HG02938 (cell line): ENCODE measurements at regions not wholly inside any gene's neighbourhood (a gene's known extent, or its start where the extent isn't known, plus 50 kb on each side); places are given as distances from the start of the nearest gene placed in this dataset.

Experiments used
- ATAC-seq: cut with Tn5 transposase; IDR thresholded peaks from one replicate; pipeline ENCODE4 v1.9.1; 2021; ENCODE audit warnings: mild to moderate bottlenecking, moderate library complexity; ENCODE audit not compliant: unreplicated experiment

DNA sequence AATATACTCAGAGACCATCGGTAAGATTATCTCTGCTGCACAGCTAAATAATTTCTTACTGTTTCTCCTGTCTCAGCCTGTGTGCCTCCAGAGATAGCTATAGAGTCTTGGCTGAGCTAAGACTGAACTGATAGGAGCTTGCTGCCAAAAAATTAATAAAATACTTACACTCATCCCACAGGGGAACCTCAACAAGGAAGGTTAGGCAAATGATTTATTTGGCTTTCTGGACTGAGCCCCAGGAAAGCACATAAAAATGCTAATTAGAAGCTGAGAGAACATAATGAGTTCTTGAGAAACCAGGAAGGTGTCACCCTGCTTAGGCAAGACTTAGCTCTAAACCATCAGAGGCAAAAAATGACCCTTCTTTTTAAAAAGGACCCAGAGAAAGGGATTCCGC, 534.5 kb downstream of the TNS3 start:
- ATAC-seq, result no peak

DNA sequence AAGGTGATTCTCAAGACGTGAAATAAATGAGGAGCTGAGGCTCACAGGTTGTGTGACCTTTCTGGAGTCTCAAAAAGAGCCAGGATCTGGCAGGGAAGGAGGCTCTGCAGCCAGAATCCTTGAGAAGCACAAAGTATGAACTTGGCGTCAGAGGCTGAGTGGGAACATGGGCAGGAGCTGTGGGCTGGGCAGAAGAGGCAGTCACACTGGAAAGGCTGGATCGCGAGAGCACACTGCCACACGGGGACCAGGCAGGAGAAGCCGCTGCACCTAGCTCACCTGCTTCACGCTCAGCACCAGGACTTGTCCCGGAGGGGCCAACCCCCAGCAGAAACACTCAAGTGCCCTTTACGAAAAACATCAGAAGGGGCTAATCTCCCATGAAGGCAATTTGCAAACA, 535.0 kb downstream of the TNS3 start:
- ATAC-seq, result no peak

DNA sequence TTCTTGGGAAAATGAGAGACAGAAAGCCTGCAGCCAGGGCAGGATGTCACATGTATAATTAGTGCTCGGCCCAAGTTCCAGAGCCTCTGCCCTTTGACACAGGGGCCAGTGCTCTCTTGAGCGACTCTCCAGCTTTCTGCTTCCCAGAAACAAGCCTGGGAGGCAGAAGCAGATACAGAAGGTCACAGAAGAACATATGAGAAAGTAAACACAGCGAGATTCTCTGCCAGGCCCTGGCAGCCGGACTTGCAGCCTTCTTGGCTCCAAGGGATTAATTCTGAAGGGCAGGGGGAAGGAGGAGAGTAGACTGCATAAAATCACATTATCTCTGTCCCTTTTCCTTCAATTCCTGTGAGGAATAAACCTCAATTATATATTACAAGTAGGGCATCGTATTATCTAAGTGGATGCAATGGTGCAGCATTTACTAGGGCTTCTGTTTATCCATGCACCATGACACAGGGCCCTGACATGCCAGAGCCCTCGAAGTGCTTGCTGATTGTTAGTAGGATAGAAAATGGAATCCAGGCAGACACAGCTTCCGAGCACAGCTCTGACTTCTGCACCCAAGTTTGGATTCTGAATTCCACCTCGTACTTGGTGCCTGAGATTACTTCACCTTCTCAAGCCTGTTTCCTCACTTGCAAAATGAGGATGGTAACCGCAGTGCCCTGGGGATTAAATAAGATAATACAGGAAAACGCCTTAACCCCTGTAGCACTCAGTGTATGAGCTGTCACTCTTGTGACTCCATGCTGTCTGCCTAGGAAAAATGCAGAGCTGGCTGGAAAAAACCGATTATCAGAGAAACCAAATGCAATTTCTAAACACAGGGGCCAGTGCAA, 536.5 kb downstream of the TNS3 start:
- ATAC-seq, result no peak

DNA sequence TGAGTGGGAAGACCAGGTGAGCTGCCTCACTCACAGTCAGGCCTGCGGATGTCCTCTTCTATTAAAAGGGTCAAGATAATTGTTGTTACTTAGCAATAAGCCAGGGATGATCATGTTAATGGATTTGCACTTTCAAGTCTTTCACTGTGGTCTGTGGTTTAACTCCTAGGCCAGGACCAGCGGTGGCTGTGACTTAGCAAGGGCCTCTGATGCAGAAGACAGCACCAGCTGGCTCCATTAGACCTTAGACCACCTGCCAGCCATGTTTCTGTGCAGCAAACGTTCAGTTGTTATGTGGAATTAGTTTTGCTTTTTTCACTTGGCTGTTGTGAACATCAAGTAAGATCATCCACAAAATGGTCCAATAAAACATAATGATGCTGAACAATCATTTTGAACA, 537.3 kb downstream of the TNS3 start:
- no peak for ATAC-seq

DNA sequence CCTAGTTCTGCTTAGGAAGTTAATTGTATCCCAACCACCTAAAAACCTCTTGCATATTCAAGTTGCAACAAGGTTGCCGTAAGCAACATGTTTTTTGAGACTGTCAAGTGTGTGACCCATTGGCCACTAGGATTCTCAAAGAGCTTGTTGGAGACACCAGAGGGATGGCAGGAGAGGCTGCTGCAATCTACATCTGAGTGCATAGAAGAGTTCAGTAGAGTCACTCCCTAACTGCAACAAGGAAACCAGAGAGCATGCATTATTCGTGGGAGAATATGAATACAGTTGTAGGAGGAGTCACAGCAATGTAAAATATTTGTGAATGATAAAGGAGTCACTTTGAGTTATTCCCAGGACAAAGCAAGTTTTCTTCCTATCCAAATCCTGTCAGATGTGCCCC, 538.6 kb downstream of the TNS3 start:
- no peak for ATAC-seq

DNA sequence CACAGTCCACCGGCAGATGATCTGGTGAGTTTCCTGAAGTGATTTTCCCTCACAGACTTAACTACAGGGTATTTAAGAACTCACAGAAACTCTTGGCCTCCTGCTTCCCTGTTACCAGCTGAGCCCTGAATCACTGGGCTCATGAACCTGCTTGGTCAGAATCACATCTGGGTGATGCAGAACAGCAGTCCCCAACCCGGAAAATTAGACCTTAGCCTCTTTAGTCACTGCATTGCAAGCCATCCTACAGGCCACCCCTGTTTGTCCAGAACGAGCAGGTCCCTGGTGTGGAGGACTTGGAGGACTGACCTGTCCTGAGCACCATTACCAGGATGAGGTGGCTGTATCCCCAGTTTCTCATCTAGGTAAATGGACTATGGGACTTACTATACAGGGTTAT, 539.2 kb downstream of the TNS3 start:
- ATAC-seq, result no peak

DNA sequence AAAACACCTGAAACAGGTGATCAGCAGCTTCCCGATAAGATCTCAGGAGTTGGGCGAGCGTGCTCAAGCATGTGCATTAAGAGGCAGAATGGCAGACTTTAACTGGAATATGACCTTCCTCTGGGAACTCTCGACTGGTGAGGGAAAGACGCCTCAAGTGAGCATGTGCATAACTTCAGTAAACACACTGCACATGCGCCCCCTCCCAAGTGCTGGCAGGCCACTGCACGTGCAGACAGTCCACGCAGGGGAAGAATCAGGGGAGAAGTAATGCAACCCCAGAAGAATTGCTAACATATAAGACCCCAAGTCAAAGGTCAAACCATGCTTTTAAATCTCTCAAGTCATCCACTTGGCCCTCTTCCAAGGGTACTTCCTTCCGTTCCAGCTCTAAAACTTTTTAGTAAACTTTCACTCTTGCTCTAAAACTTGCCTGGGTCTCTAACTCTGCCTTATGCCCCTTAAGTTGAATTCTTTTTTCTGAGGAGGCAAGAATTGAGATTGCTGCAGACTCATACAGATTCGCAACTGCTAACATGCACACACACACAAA, 541.0 kb downstream of the TNS3 start:
- no peak for ATAC-seq

DNA sequence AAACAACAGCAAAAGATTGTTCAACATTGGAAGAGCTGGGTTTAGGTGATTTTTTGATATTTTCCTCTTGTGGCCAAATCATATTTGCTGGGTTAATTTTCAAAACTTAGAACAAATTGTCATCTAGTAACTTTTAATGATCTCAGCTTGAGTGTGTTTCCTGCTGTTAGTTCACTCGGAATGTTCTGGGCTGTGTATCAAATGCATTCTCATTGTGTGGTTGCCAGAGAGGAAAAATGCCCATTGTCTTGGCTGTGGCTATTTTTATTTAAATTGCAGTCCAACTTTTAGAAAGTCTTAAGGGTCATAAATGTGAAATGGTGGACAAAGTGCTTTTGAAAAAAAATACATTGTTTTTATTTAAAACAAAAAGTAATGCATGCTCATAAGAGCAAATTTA, 542.0 kb downstream of the TNS3 start:
- ATAC-seq, result no peak

DNA sequence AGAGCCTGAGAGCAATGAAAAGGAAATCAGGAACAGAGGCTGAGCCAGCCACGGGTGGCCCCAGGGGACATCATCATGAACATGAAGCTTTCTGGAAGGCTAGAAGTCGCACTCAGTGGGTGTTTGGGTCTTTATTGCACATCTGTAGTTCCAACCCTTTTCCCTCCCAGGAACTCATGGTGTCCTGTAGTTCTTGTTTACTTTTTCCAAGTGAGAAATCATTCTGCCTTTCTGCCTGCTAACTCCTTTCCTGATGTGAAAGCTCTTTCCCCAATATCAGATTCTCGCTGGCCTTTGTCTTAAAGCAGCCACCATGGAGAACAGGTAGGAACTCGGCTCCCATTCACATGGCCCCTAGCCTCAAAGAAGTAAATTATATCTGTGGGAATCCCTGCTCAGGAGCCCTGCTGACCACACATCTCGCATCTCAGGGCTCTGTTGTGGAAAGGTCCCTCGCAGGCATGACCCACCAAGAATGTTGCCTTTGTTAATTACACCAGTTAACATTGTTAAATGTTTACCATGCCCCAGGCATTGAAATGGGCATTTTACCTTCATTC, 542.7 kb downstream of the TNS3 start:
- no peak for ATAC-seq

DNA sequence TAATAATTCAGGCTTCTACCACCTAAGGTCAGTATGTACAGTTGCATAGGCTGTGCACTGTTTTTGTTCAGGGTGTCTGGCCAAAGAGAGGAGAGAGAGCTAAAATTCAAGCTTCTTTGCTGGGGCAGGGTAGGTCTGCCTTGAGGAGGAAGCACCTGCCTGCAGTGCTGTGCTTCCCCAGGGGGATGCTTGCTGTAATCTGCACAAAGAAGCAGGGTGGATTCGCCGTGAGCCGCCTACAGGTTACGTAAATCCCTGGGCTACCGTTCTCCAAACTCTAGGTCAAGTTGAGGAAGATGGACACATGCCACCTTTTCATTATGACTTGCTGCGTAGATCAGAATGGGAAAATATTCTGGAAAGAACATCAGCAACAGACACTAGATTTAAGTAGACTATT, 543.3 kb downstream of the TNS3 start:
- no peak for ATAC-seq

DNA sequence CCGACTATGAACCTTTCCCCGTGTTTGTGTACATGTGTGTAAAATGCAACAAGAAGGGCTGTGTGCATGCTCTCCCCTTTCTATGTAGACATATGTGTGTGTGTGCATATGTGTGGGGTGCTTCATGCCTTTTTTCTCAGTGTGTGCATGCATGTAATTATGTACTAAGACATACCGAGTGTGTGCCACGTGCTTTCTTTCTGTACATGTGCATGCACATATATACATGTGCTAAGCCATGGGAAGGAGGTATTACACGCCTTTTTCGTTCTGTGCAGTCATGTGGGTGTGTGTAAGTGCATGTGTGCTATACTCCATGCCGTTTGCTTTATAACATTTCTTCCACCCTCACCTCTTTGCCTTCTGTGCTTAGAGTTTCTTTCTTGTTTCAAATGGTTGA, 544.3 kb downstream of the TNS3 start:
- ATAC-seq, result no peak

DNA sequence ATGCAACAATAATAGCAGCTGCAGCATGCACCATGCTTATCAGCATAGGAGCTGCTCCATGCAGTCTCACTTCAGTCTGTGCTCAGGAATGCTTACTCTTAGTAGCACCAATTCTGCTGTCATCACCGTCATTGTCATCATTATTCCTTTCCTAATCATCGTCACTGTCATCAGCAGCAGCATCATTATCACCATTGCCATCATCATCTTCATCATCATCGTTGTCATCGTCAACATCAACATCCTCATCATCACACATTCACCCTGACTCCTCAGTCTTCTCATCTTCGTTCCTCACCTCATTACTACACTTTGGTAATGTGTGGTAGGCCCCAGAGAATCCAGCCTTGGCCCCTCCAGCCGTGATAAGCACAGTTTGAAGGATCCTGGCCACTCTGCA, 545.0 kb downstream of the TNS3 start:
- ATAC-seq, result no peak

DNA sequence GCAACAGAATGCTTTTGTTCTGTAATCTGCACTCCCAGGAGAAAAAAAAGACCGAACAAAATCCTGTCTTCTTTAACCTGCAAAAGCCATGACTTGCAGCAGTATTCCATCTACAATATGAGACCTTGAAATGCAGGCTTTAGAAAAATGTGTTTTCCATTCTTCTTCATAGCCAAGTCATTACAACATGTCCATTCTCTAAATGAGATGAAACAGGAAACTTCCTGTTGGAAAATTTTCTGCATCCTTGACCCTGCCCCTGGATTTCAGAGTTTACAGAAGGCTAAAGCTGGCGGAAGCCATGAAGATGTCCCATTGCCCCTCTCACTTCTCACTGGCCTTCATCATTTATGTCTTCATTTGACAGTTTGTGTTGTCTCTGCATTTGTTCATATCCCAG, 546.4 kb downstream of the TNS3 start:
- no peak for ATAC-seq

DNA sequence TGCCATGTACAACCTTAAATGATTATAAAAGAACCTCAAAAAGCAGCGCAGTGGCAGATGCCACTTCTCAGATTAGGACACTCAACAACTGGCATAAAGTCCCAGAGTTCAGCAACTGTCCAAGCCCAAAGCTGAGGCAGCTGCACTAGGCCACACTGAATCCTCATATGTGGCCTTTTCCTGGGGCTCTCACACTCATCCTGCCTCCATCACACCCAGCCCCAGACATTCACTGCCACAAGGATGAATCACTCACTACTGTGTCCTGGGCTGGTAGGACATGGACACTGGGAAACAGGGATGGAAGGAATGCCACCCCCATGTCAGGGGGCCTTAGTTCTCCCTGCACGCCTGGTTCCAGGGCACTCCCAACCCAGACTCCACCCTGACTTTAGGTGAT, 547.7 kb downstream of the TNS3 start:
- ATAC-seq, result no peak

DNA sequence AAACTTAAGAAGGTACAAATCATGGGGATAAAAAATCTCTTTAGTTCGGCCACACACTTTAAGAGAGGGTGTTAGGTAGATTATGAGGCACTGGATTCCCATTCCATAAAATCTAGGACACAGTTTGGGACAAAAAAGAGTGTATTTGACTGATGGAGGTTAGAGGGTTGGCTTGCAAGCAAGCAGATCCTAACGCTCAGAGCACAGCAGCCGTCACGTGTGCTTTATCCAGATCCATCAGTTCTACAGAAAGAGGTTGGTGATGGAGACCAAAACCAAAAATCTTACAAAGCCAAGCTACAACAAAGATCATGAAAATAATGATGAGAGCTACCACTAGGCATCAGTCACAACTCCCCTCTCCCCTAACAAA, 549.4 kb downstream of the TNS3 start:
- ATAC-seq, result no peak

DNA sequence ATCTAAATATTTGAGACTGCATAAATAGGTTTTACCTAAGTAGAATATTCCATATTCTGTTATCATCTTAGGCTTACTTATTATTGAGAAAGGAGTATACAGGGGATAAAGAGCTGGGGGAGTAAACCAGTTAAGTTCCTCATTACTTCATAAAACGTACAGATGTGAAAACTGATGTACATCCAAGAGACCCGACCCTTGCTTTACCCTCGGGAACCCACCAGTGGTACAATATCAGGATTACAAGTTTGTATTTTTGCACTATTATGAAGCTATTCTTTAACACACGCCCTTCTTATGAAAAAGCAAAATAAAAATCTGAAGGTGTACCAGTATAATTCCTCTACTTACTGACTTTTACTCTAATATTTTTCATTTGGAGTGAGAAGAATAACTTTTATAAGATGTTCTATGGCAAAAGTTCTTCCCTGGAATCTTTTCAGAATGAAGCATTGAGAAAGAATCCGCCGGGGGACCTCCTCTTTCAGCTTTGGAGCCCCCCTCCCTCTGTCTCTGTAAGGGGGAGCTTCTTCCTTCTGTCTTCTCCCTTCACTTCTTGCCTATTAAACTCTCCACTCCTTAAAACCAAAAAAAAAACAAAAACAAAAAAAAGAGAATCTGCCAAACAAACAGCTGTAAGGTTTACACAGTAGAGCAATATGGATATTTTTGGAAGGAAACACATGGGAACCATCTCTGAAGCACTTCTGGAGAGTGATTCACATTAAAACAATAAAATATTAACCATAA, 550.0 kb downstream of the TNS3 start:
- ATAC-seq, result no peak

DNA sequence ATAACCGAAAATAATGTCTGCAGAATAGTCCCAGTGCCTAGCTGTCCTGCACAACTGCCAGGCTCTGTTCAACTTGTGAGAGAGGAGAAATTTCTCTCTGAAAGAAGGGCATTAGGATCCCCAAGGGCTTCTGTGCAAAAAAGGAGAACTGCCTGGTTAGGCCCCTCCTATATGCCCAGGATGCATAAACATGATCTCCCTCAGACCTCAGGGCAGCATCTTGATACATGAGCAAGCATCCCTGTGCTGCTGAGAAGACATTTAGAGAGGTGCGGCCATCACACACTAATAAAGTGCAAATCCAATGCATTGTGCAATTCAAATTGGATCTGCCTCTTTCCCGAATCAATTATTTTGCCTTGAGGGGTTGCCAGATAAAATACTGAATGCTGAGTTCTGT, 553.6 kb downstream of the TNS3 start:
- no peak for ATAC-seq

DNA sequence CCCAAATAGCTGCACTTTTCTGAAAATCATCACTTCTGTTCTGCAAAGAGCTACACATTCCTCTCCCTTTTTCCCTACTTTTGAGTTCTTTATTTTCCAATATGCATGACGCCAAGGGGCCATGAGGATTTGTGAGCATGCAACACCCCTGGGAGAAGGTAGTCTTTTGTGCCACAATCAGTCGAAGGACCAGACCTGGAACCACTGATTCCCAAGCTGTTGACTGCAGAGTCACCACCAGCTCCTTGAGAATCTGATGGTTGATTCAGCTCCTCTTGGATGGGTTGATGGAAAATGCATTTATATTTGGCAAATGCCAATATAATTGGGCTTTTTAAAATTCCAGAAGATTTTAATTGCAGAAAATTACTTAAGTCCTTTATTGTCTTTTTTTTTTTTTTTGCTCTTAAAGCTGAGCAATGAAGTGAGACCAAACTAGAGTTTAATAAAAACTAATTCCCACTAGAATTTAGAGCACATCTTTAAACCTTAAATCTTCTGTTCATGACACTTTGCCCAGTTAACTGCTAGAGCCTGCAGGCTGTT, 554.1 kb downstream of the TNS3 start:
- ATAC-seq, result no peak

DNA sequence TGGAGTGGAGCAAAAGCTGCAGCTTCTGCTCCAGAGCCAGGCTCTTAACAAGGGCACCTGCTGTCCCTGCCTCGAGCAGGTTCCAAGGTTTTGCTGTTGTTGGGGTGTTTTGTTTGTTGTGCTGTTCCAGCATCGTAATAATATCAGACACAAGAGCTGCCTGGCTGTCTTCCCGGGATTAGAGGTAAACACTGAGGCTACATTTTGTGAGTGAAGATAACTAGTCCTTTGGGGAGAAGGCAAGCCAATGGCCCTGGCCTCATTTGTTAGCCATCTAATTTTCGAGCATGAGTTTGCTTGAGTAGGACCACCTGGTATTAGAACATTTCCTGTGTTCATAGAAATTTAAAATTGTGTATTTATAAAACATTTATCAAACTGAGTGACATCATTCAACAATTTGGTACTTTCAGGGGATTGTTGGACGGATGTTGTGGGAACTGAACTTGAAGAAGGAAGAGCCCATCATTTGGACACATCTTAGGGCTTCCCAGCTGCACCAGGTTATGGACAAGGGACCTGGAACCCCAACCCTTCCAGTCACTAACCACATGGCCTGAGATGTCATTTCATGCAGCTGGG, 555.0 kb downstream of the TNS3 start:
- ATAC-seq, result no peak

DNA sequence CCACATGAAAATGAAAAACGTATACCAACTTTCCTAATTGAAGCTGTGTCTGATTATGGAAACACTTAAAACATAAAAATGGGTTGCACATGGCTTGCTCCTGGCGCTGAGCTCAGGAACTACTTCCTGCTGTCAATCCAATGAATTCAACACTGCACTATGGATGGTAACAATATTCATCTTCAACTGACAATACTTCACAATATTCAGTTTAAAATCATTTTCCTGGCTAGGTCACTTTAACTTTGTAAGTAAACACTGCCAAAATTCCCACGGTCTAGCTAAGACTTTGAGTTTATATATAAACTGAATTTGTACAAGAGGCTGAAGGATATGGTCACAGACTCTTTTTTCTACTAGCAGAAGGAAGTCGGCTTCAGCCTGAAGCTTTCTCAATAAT, 556.9 kb downstream of the TNS3 start:
- ATAC-seq, result no peak

DNA sequence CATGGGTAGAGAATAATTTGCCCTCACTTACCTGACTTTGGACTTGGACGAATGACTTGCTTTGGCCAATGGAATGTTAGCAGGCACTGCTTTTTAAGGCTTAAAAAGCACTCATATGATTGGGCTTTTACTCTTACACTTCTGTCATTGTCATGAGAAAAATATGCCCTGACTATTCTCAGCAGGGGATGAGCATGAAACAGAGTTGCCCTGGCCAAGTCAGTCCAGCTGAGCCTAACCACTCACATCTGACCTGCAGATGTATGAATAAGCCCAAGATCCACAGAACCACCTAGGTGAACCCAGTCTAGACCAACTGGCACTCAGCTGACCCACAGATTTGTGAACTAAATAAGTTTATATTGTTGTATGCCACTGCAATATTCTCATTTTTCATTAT, 573.5 kb downstream of the TNS3 start:
- no peak for ATAC-seq
